ENCODE measurements at regions not wholly inside any gene's neighbourhood (a gene's known extent, or its start where the extent isn't known, plus 50 kb on each side); places are given as distances from the start of the nearest gene placed in this dataset.
"Not testable (repeated sequence)": the region's sequence is repeated elsewhere in the genome, so short reads cannot be mapped to it uniquely, and the experiment has no call there.

DNA sequence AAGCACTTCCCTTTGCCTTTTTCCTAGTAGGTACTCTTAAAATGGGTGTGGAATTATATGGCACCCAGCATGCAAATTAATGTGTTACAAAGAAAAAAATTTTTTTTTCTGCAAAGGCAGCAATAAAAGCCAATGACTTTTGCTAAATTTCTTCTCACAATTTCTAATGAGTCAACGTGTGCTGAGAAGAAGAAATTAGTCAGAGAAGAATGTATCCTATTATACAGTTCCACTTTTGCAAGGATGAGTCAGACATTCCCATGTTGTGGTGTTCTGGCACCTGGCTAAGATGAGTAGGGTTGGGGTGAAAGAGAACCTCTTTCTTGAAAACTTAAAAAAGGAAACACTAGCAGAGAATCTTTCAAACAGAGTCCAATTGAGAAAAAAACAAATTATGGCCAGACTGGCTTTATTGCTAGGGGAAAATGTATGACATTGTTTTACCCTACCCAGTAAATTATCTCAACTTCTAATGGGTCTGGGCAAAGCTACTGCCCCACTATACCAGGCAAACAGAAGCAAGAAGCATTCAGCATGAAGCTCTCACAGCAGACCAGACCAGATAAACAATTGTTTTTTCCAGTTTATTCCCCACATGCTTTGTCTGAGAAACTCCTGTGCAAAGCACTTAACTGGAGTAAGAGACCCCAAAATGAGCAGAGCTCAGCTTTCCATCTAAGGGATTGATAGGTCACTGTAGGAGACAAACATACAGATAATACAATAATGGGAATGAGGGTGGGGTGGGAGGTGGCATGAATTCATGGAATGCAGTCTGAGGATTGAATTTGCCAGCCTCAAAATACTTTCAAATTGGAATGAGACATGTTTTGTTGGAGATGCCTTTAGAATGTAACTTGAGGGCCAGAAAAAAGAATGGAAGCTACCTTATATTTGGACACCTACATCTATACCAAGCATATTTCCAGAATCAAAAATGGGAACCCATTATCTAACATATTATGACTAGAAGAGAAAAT is 220.8 kb upstream of the RFX3 start:
- H3K27ac ChIP-seq (ENCODE audit: low read depth, low read length): no peak overlapping the region

DNA sequence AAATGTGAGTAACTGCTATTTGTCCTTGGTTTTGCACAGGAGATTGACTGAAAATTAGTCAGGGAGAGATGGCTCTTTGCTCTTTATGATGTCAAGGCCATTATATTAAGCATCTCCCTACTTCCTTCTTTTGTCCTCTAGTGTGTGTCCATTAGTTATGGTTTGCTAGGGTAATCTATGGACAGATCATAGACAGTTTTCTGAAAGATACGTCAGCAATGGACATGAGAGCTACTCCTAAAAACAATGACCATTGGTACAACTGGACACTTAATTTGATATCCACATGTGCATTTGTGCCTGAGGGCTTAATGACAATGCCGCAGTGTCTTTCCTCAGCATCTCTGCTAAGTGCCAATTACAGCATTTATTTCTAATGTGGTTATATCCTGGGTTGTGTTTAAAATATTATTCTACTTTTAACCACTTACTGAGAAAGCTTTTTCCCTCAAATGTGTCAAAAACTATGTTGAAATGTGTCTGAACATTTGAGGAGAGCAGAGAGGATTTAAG is 218.2 kb upstream of the RFX3 start:
- H3K9ac ChIP-seq (ENCODE audit: low read depth in 1 of 2, low read length in 2 of 2): no peak overlapping the region
- no peaks in the 10 kb centered on the region for H3K27me3 ChIP-seq (ENCODE audit: control insufficient read depth in 1 of 2, insufficient read depth in 2 of 2, low read length in 2 of 2)
- H3K36me3 ChIP-seq (ENCODE audit: control insufficient read depth in 1 of 2, insufficient read depth in 2 of 2, low read length in 2 of 2): no peaks in the 10 kb centered on the region
- no peaks in the 10 kb centered on the region for H3K9me3 ChIP-seq (ENCODE audit: control insufficient read depth in 1 of 2, low read length in 2 of 2)
- no peak overlapping the region for H3K4me3 ChIP-seq (ENCODE audit: low read depth in 1 of 2, low read length in 2 of 2)
- H3K4me1 ChIP-seq (ENCODE audit: control insufficient read depth in 1 of 2, insufficient read depth in 2 of 2, low read length in 2 of 2): no peaks in the 10 kb centered on the region
- no peak overlapping the region for H3K27ac ChIP-seq (ENCODE audit: low read depth, low read length)

More for the DNA sequence above, 220.8 kb upstream of the RFX3 start:
- no peaks in the 10 kb centered on the region for H3K4me1 ChIP-seq (ENCODE audit: control insufficient read depth in 1 of 2, insufficient read depth in 2 of 2, low read length in 2 of 2)
- H3K27me3 ChIP-seq (ENCODE audit: control insufficient read depth in 1 of 2, insufficient read depth in 2 of 2, low read length in 2 of 2): no peaks in the 10 kb centered on the region
- no peaks in the 10 kb centered on the region for H3K9me3 ChIP-seq (ENCODE audit: control insufficient read depth in 1 of 2, low read length in 2 of 2)
- no peak overlapping the region for H3K4me3 ChIP-seq (ENCODE audit: low read depth in 1 of 2, low read length in 2 of 2)
- H3K36me3 ChIP-seq (ENCODE audit: control insufficient read depth in 1 of 2, insufficient read depth in 2 of 2, low read length in 2 of 2): no peaks in the 10 kb centered on the region
- H3K9ac ChIP-seq (ENCODE audit: low read depth in 1 of 2, low read length in 2 of 2): no peak overlapping the region

DNA sequence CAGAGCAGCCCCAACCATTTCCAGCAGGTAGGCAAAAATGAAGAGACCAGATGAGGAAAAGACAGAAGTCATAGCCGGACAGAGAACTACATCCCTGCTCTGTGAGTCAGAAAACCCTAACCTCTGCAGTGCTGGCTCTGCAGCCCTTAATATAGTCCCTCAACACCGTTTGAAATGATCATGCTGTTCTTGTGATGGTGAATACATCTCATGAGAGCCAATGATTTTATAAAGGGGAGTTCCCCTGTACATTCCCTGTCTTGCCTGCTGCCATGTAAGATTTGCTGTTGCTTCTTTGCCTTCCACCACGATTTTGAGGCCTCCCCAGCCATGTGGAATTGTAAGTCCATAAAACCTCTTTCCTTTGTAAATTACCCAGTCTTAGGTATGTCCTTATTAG is 216.8 kb upstream of the RFX3 start:
- Histone ChIP-seq H3K9me3 (ENCODE audit: control insufficient read depth in 1 of 2, low read length in 2 of 2) (no peaks in the 10 kb centered on the region), H3K36me3 (ENCODE audit: control insufficient read depth in 1 of 2, insufficient read depth in 2 of 2, low read length in 2 of 2) (no peaks in the 10 kb centered on the region), H3K27me3 (ENCODE audit: control insufficient read depth in 1 of 2, insufficient read depth in 2 of 2, low read length in 2 of 2) (no peaks in the 10 kb centered on the region), H3K9ac (ENCODE audit: low read depth in 1 of 2, low read length in 2 of 2) (no peak overlapping the region), H3K4me3 (ENCODE audit: low read depth in 1 of 2, low read length in 2 of 2) (no peak overlapping the region), H3K4me1 (ENCODE audit: control insufficient read depth in 1 of 2, insufficient read depth in 2 of 2, low read length in 2 of 2) (no peaks in the 10 kb centered on the region), H3K27ac (ENCODE audit: low read depth, low read length) (no peak overlapping the region)

DNA sequence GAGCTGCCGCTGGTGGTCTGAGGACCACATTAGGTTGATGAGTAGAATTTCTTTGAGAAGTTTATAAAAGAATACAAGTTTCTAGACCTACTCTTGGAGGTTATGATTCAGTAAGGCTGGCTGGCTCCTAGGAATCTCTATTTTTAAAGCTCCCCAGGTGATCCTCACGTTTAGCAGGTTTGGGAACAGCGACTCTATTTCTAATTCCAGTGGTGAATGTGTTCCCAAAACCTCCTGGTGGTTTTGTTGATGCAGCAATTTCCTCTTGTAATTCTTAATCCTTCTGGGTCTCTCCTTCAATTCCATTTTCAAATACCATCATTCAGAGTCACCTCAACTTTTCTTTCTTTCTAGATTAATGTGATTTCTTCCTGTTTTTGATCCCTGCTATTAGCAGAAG is 215.9 kb upstream of the RFX3 start:
- Histone ChIP-seq H3K4me1 (ENCODE audit: control insufficient read depth in 1 of 2, insufficient read depth in 2 of 2, low read length in 2 of 2) (no peaks in the 10 kb centered on the region), H3K36me3 (ENCODE audit: control insufficient read depth in 1 of 2, insufficient read depth in 2 of 2, low read length in 2 of 2) (no peaks in the 10 kb centered on the region), H3K27ac (ENCODE audit: low read depth, low read length) (no peak overlapping the region), H3K9ac (ENCODE audit: low read depth in 1 of 2, low read length in 2 of 2) (no peak overlapping the region), H3K27me3 (ENCODE audit: control insufficient read depth in 1 of 2, insufficient read depth in 2 of 2, low read length in 2 of 2) (no peaks in the 10 kb centered on the region), H3K9me3 (ENCODE audit: control insufficient read depth in 1 of 2, low read length in 2 of 2) (no peaks in the 10 kb centered on the region), H3K4me3 (ENCODE audit: low read depth in 1 of 2, low read length in 2 of 2) (no peak overlapping the region)

DNA sequence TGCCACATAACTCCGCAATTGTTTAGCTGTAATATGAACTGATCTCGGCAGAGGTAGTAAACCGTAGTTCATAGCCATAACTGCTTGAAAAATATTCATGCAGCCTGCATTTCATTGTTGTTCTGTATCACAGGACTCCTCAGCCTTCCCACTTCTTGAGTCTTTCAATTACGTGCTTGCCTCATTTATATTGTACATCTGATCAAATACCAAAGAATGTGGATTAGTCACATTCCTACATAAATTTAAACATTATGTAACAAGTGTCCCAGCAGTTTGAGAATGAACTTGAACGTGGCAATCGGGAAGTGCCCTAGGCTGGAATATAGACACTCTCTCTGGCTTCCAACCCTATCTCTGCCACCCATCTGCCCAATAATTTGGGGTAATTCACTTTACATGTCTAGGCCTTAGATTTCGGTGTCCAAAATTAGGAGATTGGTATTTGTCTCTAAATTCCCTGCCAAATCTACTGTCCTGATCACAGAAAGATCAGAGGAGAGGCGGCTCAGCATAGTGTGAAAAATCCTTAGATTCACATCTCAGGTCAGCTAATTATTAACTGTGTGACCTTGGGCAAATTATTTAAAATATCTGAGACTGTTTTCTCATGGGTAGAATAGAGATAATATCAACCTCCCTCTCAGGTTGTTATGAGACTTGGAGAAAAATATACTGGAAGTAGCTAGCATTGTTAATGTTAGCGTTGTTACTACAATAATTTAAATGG is 215.1 kb upstream of the RFX3 start:
- Histone ChIP-seq H3K9me3 (ENCODE audit: control insufficient read depth in 1 of 2, low read length in 2 of 2) (no peaks in the 10 kb centered on the region), H3K4me3 (ENCODE audit: low read depth in 1 of 2, low read length in 2 of 2) (no peak overlapping the region), H3K27me3 (ENCODE audit: control insufficient read depth in 1 of 2, insufficient read depth in 2 of 2, low read length in 2 of 2) (no peaks in the 10 kb centered on the region), H3K27ac (ENCODE audit: low read depth, low read length) (no peak overlapping the region), H3K4me1 (ENCODE audit: control insufficient read depth in 1 of 2, insufficient read depth in 2 of 2, low read length in 2 of 2) (no peaks in the 10 kb centered on the region), H3K9ac (ENCODE audit: low read depth in 1 of 2, low read length in 2 of 2) (no peak overlapping the region), H3K36me3 (ENCODE audit: control insufficient read depth in 1 of 2, insufficient read depth in 2 of 2, low read length in 2 of 2) (no peaks in the 10 kb centered on the region)

DNA sequence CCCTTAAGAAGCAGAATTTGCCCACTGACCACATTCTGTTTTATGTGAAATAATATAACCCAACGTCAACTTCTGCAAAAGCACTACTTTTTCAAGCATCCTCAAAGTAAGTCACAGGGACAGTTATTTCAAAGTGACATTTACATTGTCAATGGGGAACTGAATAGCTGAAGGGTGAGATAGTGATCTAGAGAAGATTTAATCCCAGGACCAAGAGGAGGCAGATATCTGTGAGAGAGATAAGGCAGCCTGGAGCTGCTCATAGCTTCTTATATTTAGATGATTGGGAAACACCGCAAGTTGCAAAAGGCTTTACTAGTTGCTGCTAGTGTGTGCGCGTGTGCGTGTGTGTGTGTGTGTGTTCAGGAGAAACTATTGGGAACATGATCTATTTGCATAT is 210.4 kb upstream of the RFX3 start:
- Histone ChIP-seq H3K27ac (ENCODE audit: low read depth, low read length) (no peak overlapping the region), H3K27me3 (ENCODE audit: control insufficient read depth in 1 of 2, insufficient read depth in 2 of 2, low read length in 2 of 2) (no peaks in the 10 kb centered on the region), H3K4me3 (ENCODE audit: low read depth in 1 of 2, low read length in 2 of 2) (no peak overlapping the region), H3K9ac (ENCODE audit: low read depth in 1 of 2, low read length in 2 of 2) (no peak overlapping the region), H3K9me3 (ENCODE audit: control insufficient read depth in 1 of 2, low read length in 2 of 2) (no peaks in the 10 kb centered on the region), H3K36me3 (ENCODE audit: control insufficient read depth in 1 of 2, insufficient read depth in 2 of 2, low read length in 2 of 2) (no peaks in the 10 kb centered on the region), H3K4me1 (ENCODE audit: control insufficient read depth in 1 of 2, insufficient read depth in 2 of 2, low read length in 2 of 2) (peaks cover 0 to 5% of the 10 kb centered on the region in 2 donors)

DNA sequence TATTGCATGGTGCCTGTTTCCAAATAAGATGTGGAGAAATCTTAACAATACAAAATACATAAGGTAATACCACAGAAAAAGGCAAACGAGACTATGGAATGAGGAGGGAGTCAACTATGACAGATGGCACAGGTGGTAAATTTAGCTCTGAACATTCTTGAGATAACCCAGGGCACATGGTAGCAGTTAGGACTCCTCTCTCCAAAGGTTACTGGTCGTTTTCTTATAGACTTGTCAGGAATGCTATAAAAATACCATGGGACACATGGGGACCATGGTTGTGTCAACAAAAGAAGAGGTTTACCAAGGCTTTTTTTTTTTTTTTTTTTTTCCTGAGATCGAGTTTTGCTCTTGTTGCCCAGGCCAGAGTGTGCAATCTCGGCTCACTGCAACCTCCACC is 209.4 kb upstream of the RFX3 start:
- no peaks in the 10 kb centered on the region for H3K9me3 ChIP-seq (ENCODE audit: control insufficient read depth in 1 of 2, low read length in 2 of 2)
- H3K4me1 ChIP-seq (ENCODE audit: control insufficient read depth in 1 of 2, insufficient read depth in 2 of 2, low read length in 2 of 2): peaks cover 0 to 5% of the 10 kb centered on the region in 2 donors
- no peaks in the 10 kb centered on the region for H3K27me3 ChIP-seq (ENCODE audit: control insufficient read depth in 1 of 2, insufficient read depth in 2 of 2, low read length in 2 of 2)
- no peak overlapping the region for H3K27ac ChIP-seq (ENCODE audit: low read depth, low read length)
- H3K4me3 ChIP-seq (ENCODE audit: low read depth in 1 of 2, low read length in 2 of 2): no peak overlapping the region
- no peak overlapping the region for H3K9ac ChIP-seq (ENCODE audit: low read depth in 1 of 2, low read length in 2 of 2)
- no peaks in the 10 kb centered on the region for H3K36me3 ChIP-seq (ENCODE audit: control insufficient read depth in 1 of 2, insufficient read depth in 2 of 2, low read length in 2 of 2)

DNA sequence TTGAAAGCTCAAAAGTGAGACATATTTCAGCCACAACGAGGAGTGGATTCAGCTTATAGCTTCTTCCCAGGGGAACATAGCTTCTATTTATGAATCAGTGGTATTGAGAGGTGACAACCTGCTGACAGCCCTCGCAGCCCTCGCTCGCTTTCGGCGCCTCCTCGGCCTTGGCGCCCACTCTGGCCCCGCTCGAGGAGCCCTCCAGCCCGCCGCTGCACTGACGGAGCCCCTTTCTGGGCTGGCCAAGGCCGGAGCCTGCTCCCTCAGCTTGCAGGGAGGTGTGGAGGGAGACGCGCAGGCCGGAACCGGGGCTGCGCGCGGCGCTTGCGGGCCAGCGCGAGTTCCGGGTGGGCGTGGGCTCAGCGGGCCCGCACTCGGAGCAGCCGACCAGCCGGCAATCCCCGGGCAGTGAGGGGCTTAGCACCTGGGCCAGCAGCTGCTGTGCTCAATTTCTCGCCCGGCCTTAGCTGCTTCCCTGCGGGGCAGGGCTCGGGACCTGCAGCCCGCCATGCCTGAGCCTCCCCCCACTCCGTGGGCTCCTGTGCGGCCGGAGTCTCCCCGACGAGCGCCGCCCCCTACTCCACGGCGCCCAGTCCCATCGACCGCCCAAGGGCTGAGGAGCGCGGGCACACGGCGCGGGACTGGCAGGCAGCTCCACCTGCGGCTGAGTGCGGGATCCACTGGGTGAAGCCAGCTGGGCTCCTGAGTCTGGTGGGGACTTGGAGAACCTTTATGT is 207.9 kb upstream of the RFX3 start:
- H3K4me3 ChIP-seq (ENCODE audit: low read depth in 1 of 2, low read length in 2 of 2); H3K36me3 ChIP-seq (ENCODE audit: control insufficient read depth in 1 of 2, insufficient read depth in 2 of 2, low read length in 2 of 2); H3K4me1 ChIP-seq (ENCODE audit: control insufficient read depth in 1 of 2, insufficient read depth in 2 of 2, low read length in 2 of 2); H3K9ac ChIP-seq (ENCODE audit: low read depth in 1 of 2, low read length in 2 of 2); H3K9me3 ChIP-seq (ENCODE audit: control insufficient read depth in 1 of 2, low read length in 2 of 2); H3K27ac ChIP-seq (ENCODE audit: low read depth, low read length); H3K27me3 ChIP-seq (ENCODE audit: control insufficient read depth in 1 of 2, insufficient read depth in 2 of 2, low read length in 2 of 2): not testable (repeated sequence)

DNA sequence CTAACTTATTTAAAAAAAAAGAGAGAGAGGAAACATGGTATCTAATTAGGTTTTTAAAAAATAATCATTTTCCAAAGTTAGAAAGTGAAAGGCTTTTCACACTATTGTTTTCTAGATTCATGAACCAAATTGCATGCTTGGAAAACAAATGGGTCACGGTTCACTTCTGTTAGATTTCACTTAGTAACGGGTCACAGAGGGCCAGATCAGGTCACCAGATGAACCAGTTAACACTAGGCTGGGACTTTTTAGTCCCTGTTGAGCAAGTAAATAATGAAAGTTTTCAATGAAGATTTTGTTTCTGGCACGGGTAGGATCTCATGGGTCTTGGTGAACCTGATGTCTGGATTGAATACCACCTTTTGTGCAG is 207.2 kb upstream of the RFX3 start:
- Histone ChIP-seq H3K9me3 (ENCODE audit: control insufficient read depth in 1 of 2, low read length in 2 of 2) (no peaks in the 10 kb centered on the region), H3K36me3 (ENCODE audit: control insufficient read depth in 1 of 2, insufficient read depth in 2 of 2, low read length in 2 of 2) (no peaks in the 10 kb centered on the region), H3K27ac (ENCODE audit: low read depth, low read length) (no peak overlapping the region), H3K4me1 (ENCODE audit: control insufficient read depth in 1 of 2, insufficient read depth in 2 of 2, low read length in 2 of 2) (peaks cover 0 to 5% of the 10 kb centered on the region in 2 donors), H3K27me3 (ENCODE audit: control insufficient read depth in 1 of 2, insufficient read depth in 2 of 2, low read length in 2 of 2) (no peaks in the 10 kb centered on the region), H3K9ac (ENCODE audit: low read depth in 1 of 2, low read length in 2 of 2) (no peak overlapping the region), H3K4me3 (ENCODE audit: low read depth in 1 of 2, low read length in 2 of 2) (no peak overlapping the region)

Data from duodenal mucosa (tissue), 2 donors.